GM21786 (cell line): ENCODE measurements at regions not wholly inside any gene's neighbourhood (a gene's known extent, or its start where the extent isn't known, plus 50 kb on each side); places are given as distances from the start of the nearest gene placed in this dataset.
"Not testable (repeated sequence)": the region's sequence is repeated elsewhere in the genome, so short reads cannot be mapped to it uniquely, and the experiment has no call there.

Source experiments
- ATAC-seq: cut with Tn5 transposase; IDR thresholded peaks from one replicate; pipeline ENCODE4 v1.9.1; 2021; ENCODE audit not compliant: unreplicated experiment

GRCh38 chr7:94104301-94104700 is 100.1 kb upstream of the BET1 start:
- ATAC-seq, result no peak

- ATAC-seq, result peak; percentile 61
Observed at GRCh38 chr7:94109556-94109955, 105.4 kb upstream of the BET1 start.

GRCh38 chr7:94111009-94111408 is 106.9 kb upstream of the BET1 start:
- ATAC-seq, result no peak

- ATAC-seq, result no peak
Observed at GRCh38 chr7:94115316-94115715, 111.2 kb upstream of the BET1 start.

GRCh38 chr7:94123136-94123535 is 119.0 kb upstream of the BET1 start:
- no peak for ATAC-seq

GRCh38 chr7:94127026-94127425 is 122.9 kb upstream of the BET1 start:
- ATAC-seq, result no peak

- ATAC-seq, result no peak
Observed at GRCh38 chr7:94128072-94128471, 123.9 kb upstream of the BET1 start.

GRCh38 chr7:94129443-94130140 is 125.4 kb upstream of the BET1 start:
- ATAC-seq, result no peak

- no peak for ATAC-seq
Observed at GRCh38 chr7:94130716-94131115, 126.6 kb upstream of the BET1 start.

GRCh38 chr7:94133460-94133859 is 129.3 kb upstream of the BET1 start:
- peak; percentile 84 for ATAC-seq

- ATAC-seq, result no peak
Observed at GRCh38 chr7:94135180-94135579, 131.0 kb upstream of the BET1 start.

- no peak for ATAC-seq
Observed at GRCh38 chr7:94142281-94142680, 138.1 kb upstream of the BET1 start.

GRCh38 chr7:94145602-94146001 is 141.4 kb upstream of the BET1 start:
- ATAC-seq, result no peak

- ATAC-seq, result no peak
Observed at GRCh38 chr7:94146408-94146807, 142.3 kb upstream of the BET1 start.

GRCh38 chr7:94149789-94150545 is 145.8 kb upstream of the BET1 start:
- ATAC-seq, result no peak

GRCh38 chr7:94154182-94154581 is 150.0 kb upstream of the BET1 start:
- ATAC-seq, result no peak

- ATAC-seq, result peak; percentile 84
Observed at GRCh38 chr7:94154858-94155257, 150.7 kb upstream of the BET1 start.

GRCh38 chr7:94157659-94158306 is 153.6 kb upstream of the BET1 start:
- not testable (repeated sequence) for ATAC-seq

GRCh38 chr7:94160719-94161435 is 156.7 kb upstream of the BET1 start:
- ATAC-seq, result peak; percentile 99

GRCh38 chr7:94161476-94161875 is 157.3 kb upstream of the BET1 start:
- no peak for ATAC-seq

GRCh38 chr7:94169682-94170081 is 165.5 kb upstream of the BET1 start:
- no peak for ATAC-seq
